Testis (tissue), 2 donors: ENCODE measurements at regions not wholly inside any gene's neighbourhood (a gene's known extent, or its start where the extent isn't known, plus 50 kb on each side); places are given as distances from the start of the nearest gene placed in this dataset.

Experiments
- CTCF ChIP-seq, 3 experiments: fragments of 450-650 bp in 2 of 3; fragments of 200-600 bp in 1 of 3; sonication (generic) in 1 of 3; IDR thresholded peaks; one replicate each; pipeline ENCODE4 v1.5.1; 2016 to 2019; ENCODE audit warnings: antibody characterized with exemption in 3 of 3, mild to moderate bottlenecking in 2 of 3, moderate library complexity in 1 of 3
- POLR2A ChIP-seq: fragments of 450-650 bp; IDR thresholded peaks from one replicate; pipeline ENCODE4 v1.6.1; 2017; ENCODE audit warnings: antibody characterized with exemption, mild to moderate bottlenecking, moderate library complexity

GRCh38 chr1:234666761-234667160, 56.8 kb upstream of the IRF2BP2 start:
- no peak for TF ChIP-seq CTCF (IDR thresholded peaks at IDR 0.05)
- no peak for TF ChIP-seq POLR2A
